ENCODE measurements at regions not wholly inside any gene's neighbourhood (a gene's known extent, or its start where the extent isn't known, plus 50 kb on each side); places are given as distances from the start of the nearest gene placed in this dataset.

- Histone ChIP-seq H3K4me2 (ENCODE audit: low read length) (no peak overlapping the region), H3K4me3 (ENCODE audit: low read depth, low read length, poor library complexity, severe bottlenecking) (no peak overlapping the region), H3K27ac (ENCODE audit: low read depth, low read length, poor library complexity, severe bottlenecking) (no peak overlapping the region), H3K9me3 (ENCODE audit: low read length) (0 out of 2 replicates have a peak, but pooled peaks cover 4% of the 10 kb centered on the region), H2AFZ (ENCODE audit: low read length) (no peak overlapping the region), H4K20me1 (ENCODE audit: insufficient read depth, low read length) (no peaks in the 10 kb centered on the region), H3K27me3 (ENCODE audit: insufficient read depth, low read length) (no peaks in the 10 kb centered on the region), H3F3A (ENCODE audit: insufficient read depth, low read length) (no peaks in the 10 kb centered on the region), H3K79me2 (ENCODE audit: insufficient read depth, low read length) (no peaks in the 10 kb centered on the region), H3K4me1 (ENCODE audit: insufficient read depth, low read length, severe bottlenecking) (no peaks in the 10 kb centered on the region), H3K36me3 (ENCODE audit: insufficient read depth, low read length) (no peaks in the 10 kb centered on the region), H3K9me2 (ENCODE audit: low read depth, low read length) (no peaks in the 10 kb centered on the region), H3K9ac (ENCODE audit: low read length) (no peak overlapping the region)
- no peak for TF ChIP-seq CTCF (IDR thresholded peaks at IDR 0.05; ENCODE audit: low read length)
- TF ChIP-seq EZH2 (IDR thresholded peaks at IDR 0.05; ENCODE audit: borderline replicate concordance, low read length), result no peak
Observed at GRCh38 chr17:71428897-71429296, 691.9 kb upstream of the SOX9 start.

- H3K4me1 ChIP-seq (ENCODE audit: insufficient read depth, low read length, severe bottlenecking), result no peaks in the 10 kb centered on the region
- H3K79me2 ChIP-seq (ENCODE audit: insufficient read depth, low read length), result no peaks in the 10 kb centered on the region
- H2AFZ ChIP-seq (ENCODE audit: low read length), result no peak overlapping the region
- no peaks in the 10 kb centered on the region for H3F3A ChIP-seq (ENCODE audit: insufficient read depth, low read length)
- 0 out of 2 replicates have a peak, but pooled peaks cover 4% of the 10 kb centered on the region for H3K9me3 ChIP-seq (ENCODE audit: low read length)
- H3K4me2 ChIP-seq (ENCODE audit: low read length), result no peak overlapping the region
- H3K27ac ChIP-seq (ENCODE audit: low read depth, low read length, poor library complexity, severe bottlenecking), result no peak overlapping the region
- no peak for TF ChIP-seq EZH2 (IDR thresholded peaks at IDR 0.05; ENCODE audit: borderline replicate concordance, low read length)
- no peak for TF ChIP-seq CTCF (IDR thresholded peaks at IDR 0.05; ENCODE audit: low read length)
- no peak overlapping the region for H3K4me3 ChIP-seq (ENCODE audit: low read depth, low read length, poor library complexity, severe bottlenecking)
- no peaks in the 10 kb centered on the region for H3K9me2 ChIP-seq (ENCODE audit: low read depth, low read length)
- H4K20me1 ChIP-seq (ENCODE audit: insufficient read depth, low read length), result no peaks in the 10 kb centered on the region
- no peak overlapping the region for H3K9ac ChIP-seq (ENCODE audit: low read length)
- H3K27me3 ChIP-seq (ENCODE audit: insufficient read depth, low read length), result no peaks in the 10 kb centered on the region
- no peaks in the 10 kb centered on the region for H3K36me3 ChIP-seq (ENCODE audit: insufficient read depth, low read length)
Observed at GRCh38 chr17:71430281-71430680, 690.5 kb upstream of the SOX9 start.

GRCh38 chr17:71431146-71431545 is 689.7 kb upstream of the SOX9 start:
- Histone ChIP-seq H3K4me3 (ENCODE audit: low read depth, low read length, poor library complexity, severe bottlenecking) (no peak overlapping the region), H3K79me2 (ENCODE audit: insufficient read depth, low read length) (no peaks in the 10 kb centered on the region), H2AFZ (ENCODE audit: low read length) (no peak overlapping the region), H3K4me2 (ENCODE audit: low read length) (no peak overlapping the region), H3K27me3 (ENCODE audit: insufficient read depth, low read length) (no peaks in the 10 kb centered on the region), H3K9ac (ENCODE audit: low read length) (no peak overlapping the region), H3K4me1 (ENCODE audit: insufficient read depth, low read length, severe bottlenecking) (no peaks in the 10 kb centered on the region), H3K9me2 (ENCODE audit: low read depth, low read length) (no peaks in the 10 kb centered on the region), H3K36me3 (ENCODE audit: insufficient read depth, low read length) (no peaks in the 10 kb centered on the region), H3K27ac (ENCODE audit: low read depth, low read length, poor library complexity, severe bottlenecking) (no peak overlapping the region), H4K20me1 (ENCODE audit: insufficient read depth, low read length) (no peaks in the 10 kb centered on the region), H3F3A (ENCODE audit: insufficient read depth, low read length) (no peaks in the 10 kb centered on the region), H3K9me3 (ENCODE audit: low read length) (0 out of 2 replicates have a peak, but pooled peaks cover 4% of the 10 kb centered on the region)
- TF ChIP-seq EZH2 (IDR thresholded peaks at IDR 0.05; ENCODE audit: borderline replicate concordance, low read length), result no peak
- no peak for TF ChIP-seq CTCF (IDR thresholded peaks at IDR 0.05; ENCODE audit: low read length)

All from OCI-LY1 (cell line).